Left renal pelvis (tissue), 4 donors: ENCODE measurements at regions not wholly inside any gene's neighbourhood (a gene's known extent, or its start where the extent isn't known, plus 50 kb on each side); places are given as distances from the start of the nearest gene placed in this dataset.

Experiments used
- DNase-seq, 4 donors: peaks; one replicate each; pipeline ENCODE4 v3.0.0-alpha.2; 2013; ENCODE audit warnings: low read depth in 4 of 4, low spot score in 3 of 4

GRCh38 chr5:72623323-72623722, 116.1 kb upstream of the ZNF366 start:
- no peak for DNase-seq

DNA sequence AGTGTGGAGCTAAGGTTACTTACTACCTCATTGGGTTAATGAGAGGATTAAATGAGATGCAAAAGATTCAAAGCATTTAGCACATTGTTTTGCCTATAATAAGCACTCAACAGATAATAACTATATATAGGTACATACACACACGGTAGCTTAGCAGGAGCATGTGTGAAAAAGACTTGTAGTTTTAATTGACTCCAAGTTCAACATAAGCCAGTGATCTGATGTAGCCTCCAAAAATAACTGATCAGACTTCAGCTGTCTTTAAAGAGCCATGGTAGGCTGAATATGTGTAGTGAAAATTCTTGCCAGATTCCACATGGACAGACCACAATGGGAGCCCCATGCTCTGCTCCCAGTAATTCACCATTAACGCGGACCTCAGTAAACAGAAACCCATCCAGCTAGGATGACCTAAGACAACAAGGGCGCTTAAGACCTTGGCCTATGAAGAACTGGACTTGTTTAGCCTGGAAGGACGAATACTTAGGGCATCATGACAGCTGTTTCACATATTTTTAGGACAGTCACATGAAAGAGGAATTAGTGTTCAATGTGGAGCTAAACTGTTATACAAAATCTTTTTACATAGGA, 115.1 kb upstream of the ZNF366 start:
- no peak for DNase-seq

DNA sequence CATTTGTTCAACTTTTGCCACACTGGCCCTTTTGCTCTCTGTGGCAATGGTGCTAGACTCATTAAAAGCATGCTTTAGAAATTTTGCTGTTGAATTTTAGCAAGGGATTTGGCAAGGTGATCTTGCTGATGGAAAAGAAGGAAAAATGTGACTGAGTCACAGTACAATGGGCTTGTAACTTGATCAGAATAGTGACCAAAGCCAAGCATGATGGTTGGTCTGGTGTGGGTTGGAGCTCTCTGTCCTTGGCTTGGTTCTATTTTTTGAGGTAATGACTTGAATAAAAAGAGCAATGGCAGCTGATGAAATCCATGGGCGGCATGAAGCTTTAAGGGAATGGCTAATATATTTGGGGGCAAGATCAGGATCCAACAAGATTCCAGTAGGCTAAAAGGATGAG, 114.4 kb upstream of the ZNF366 start:
- no peak for DNase-seq

DNA sequence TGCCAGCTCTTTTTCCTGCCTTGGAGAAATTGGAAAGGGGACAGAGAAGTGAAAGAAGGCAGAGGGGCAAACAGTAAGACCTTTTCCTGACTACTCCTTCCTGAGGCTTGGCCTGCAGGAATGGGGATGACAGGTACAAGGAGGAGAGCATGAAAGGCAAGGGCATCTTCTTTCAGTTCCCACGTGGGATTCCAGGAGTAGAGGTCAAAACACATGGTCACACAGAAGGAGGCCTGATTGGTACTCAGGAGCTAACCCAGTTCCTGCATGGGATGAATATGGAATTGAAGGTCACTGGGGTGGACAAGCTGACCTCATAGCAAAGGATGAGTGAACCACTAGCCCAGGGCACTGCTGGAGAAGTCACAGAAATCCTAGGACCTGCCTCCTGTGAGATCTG, 112.5 kb upstream of the ZNF366 start:
- DNase-seq, result no peak

GRCh38 chr5:72619251-72619650, 112.0 kb upstream of the ZNF366 start:
- DNase-seq, result no peak

GRCh38 chr5:72618708-72619107, 111.5 kb upstream of the ZNF366 start:
- DNase-seq, result no peak

DNA sequence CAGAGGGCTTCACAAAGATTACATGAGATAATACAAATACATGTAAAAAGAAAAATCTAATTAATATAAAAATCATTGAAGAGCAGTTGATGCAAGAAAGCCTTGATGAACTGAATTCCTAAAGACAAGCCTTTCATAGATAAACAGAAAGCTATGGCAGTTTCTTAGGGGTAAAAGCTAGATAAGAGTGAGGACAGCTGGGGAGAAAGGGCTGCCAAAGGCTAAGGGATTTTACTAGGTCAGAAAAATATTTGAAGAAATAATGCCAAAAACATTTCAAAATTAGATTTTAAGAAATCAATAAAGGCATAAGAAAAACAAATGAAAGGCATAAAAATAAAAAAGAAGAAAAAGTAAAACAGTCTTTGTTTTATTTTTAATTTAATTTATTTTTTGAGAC, 107.9 kb upstream of the ZNF366 start:
- no peak for DNase-seq

DNA sequence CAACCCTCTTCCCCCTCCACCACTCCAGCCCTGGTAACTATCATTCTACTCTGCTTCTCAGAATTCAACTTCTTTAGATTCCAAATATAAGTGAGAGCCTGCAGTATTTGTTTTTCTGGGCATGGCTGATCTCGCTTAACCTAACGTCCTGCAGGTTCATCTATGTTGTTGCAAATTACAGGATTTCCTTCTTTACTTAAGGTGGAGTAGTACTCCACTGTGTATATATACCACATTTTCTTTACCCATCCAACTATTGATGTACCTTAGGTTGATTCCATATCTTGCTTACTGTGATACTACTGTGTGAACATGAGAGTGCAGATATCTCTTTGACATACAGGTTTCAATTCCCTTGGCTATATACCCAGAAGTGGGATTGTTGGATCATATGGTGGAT, 106.3 kb upstream of the ZNF366 start:
- DNase-seq, result no peak

DNA sequence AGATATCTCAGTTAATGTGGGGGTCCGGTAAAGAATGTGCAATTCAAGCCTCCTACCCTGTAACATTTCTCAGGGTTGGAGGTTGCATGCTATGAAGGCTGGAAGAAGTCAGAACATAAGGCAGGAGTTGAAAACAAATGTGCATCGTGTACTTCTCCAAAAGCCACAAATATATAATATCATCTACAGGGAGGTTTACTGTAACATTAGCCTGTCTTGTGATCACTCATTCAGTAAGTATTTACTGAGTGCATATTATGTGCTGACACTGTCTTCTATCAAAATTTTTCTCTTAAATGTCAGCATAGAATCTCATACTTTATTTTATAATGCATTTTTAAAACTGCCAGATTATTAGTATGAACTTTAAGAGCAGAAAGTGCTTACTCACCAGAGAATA, 105.6 kb upstream of the ZNF366 start:
- DNase-seq, result no peak

- peak in 3 of 4 donors; percentile 33 to 42 (median 34) for DNase-seq
Measured at GRCh38 chr5:72611118-72611730, 104.0 kb upstream of the ZNF366 start.

GRCh38 chr5:72608926-72609325, 101.7 kb upstream of the ZNF366 start:
- DNase-seq, result no peak

DNA sequence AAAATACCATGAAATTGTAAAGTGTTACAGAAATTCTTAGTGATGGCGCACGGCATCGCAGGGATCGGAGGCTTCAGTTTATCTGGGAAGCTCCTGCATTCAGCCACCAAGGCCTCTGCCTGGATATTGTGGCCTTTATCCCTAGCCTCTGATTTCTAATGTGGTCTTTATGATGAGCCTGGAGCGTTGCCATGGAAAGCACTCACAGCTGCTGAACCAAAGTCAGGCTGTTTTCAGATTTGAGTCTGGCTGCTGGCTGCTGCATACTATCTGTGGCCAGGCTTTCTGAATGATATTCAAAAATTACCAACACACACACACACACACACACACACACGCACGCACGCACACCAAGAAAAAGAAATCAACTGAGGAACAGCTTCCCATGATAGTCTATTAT, 101.1 kb upstream of the ZNF366 start:
- peak in 2 of 4 donors; percentile 18 to 20 for DNase-seq

DNA sequence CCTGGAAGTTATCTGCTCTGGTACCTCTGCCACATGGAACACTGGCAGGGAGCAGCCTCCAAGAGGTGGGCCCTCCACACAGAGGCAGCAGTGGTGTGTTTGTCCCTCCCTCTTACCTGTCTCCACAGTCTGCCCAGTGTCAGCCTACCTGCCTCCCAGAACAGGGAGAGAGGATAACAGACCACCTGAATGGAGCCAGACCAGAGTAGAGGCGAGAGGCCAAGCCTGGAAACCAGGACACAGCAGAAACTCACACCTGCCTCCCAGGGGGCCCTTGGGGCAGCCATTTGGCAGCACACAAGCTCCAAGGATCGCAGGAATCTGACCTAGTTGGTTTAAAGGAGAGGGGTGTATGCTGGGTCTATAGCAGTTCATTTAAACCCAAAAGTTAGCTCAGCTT, 100.2 kb upstream of the ZNF366 start:
- no peak for DNase-seq

DNA sequence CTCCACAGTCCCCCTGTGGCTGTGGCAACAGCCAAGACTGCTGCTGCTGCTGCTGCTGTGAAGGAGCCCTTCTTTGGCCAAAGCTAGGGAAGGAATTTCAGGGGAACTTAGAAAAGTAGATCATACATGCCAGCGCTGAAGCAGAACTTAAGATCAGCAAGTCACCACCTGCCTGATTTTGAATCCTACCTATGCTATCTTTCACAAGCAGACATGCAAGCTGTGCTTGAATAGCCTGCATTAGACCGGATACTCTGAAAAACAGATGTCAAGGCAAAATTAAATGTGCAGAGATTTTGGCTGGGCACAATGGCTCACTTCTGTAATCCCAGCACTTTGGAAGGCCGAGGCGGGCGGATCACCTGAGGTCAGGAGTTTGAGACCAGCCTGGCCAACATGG, 99.3 kb upstream of the ZNF366 start:
- DNase-seq, result no peak

GRCh38 chr5:72605632-72606031, 98.4 kb upstream of the ZNF366 start:
- DNase-seq, result no peak

GRCh38 chr5:72604798-72605154, 97.6 kb upstream of the ZNF366 start:
- no peak for DNase-seq

GRCh38 chr5:72604111-72604797, 97.0 kb upstream of the ZNF366 start:
- no peak for DNase-seq

DNA sequence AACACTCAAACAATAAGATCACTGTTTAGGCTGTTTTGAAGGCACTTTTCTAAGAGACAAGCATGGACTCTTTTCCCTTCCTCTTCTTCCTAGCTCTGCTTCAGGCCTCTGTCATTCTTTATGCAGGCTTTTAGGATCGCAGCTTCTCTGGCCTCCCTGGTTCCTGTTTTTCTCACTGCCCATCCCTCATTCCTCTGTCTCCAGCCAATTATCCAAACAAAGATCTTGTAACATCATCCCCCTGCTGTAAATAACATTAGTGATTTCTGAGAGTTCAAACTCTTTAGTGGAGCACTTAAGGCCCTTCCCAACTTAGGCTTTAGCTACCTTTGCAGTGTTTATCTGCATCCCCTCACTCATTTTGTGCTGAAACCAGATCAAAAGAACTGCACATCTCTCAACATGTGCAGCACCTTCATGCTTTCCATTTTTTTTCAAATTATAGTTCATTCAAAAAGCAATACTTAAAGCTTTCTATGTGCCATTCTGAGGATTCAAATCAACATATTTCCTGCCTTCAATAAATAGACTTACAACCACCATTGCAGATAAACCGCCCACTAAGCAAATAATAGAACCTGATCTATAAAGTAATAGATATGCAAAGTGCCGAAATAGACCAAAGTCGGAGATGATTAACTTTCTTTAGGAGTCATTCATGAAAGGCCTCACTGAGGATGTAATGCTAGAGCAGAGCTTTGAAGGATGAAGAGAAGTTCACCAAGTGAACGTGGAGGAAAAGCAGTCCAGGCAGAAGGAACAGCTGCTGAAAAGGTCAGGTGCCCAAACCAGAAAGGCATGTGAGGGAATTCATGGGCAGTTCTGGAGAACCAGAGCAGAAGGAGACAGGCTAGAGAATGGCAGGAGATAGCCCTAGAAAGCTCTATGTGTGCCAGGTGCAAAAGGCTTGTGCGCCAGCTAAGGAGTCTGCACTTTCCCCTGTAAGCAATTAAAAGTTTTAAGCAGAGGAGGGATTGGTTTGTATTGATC, 95.8 kb upstream of the ZNF366 start:
- no peak for DNase-seq

- DNase-seq, result no peak
Measured at GRCh38 chr5:72601861-72602260, 94.7 kb upstream of the ZNF366 start.

- no peak for DNase-seq
Measured at GRCh38 chr5:72600391-72600981, 93.3 kb upstream of the ZNF366 start.
